OCI-LY3 (cell line): ENCODE measurements at regions not wholly inside any gene's neighbourhood (a gene's known extent, or its start where the extent isn't known, plus 50 kb on each side); places are given as distances from the start of the nearest gene placed in this dataset.

Experiments used
- H2AFZ ChIP-seq: fragments of 200-600, 300-600 bp; shearing (Covaris generic); 2 replicates; pipeline ENCODE4 v1.6.0; 2014; ENCODE audit warnings: antibody characterized with exemption, low read depth, low read length
- H3K27ac ChIP-seq: fragments of 200-600, 300-600 bp; sonication (generic); 2 replicates; pipeline ENCODE4 v1.5.1; 2014; ENCODE audit warnings: mild to moderate bottlenecking, low read length, moderate library complexity, mixed read lengths
- H3K27me3 ChIP-seq: fragments of 200-600, 300-600 bp; sonication (generic); 2 replicates; pipeline ENCODE4 v1.6.1; 2014; ENCODE audit warnings: low read depth, low read length, mixed read lengths
- H3K36me3 ChIP-seq: fragments of 200-600, 300-600 bp; sonication (generic); replicated peaks from 2 replicates; pipeline ENCODE3; 2014; ENCODE audit warnings: low read depth, low read length, mixed read lengths
- H3K4me1 ChIP-seq: fragments of 300-600, 200-600 bp; sonication (generic); 2 replicates; pipeline ENCODE4 v1.6.1; 2014; ENCODE audit warnings: low read length, mixed read lengths
- H3K4me2 ChIP-seq: fragments of 200-600, 300-600 bp; sonication (generic); 2 replicates; pipeline ENCODE4 v1.6.1; 2014; ENCODE audit warnings: low read length, mixed read lengths
- H3K4me3 ChIP-seq: fragments of 300-600, 200-600 bp; sonication (generic); 2 replicates; pipeline ENCODE4 v1.5.1; 2014; ENCODE audit warnings: antibody characterized with exemption, mild to moderate bottlenecking, low read length, moderate library complexity
- H3K79me2 ChIP-seq: fragments of 300-600, 200-600 bp; shearing (Covaris generic); 2 replicates; pipeline ENCODE4 v1.6.1; 2014; ENCODE audit warnings: mild to moderate bottlenecking, low read length, mixed read lengths
- H3K9ac ChIP-seq: fragments of 300-600, 200-600 bp; shearing (Covaris generic); 2 replicates; pipeline ENCODE4 v1.6.0; 2014; ENCODE audit warnings: mild to moderate bottlenecking, low read length, moderate library complexity
- H3K9me3 ChIP-seq: fragments of 200-600, 300-600 bp; shearing (Covaris generic); 2 replicates; pipeline ENCODE4 v1.6.1; 2014; ENCODE audit warnings: low read length, mixed read lengths; ENCODE audit not compliant: insufficient read depth
- H4K20me1 ChIP-seq: fragments of 200-600, 300-600 bp; sonication (generic); 2 replicates; pipeline ENCODE4 v1.6.1; 2016; ENCODE audit warnings: low read length, mixed read lengths; ENCODE audit not compliant: insufficient read depth
- CTCF ChIP-seq: fragments of 200-600, 300-600 bp; sonication (generic); IDR thresholded peaks from 2 replicates; pipeline ENCODE4 v1.5.1; 2014; ENCODE audit warnings: antibody characterized with exemption, low read length, low read depth
- EZH2phosphoT487 ChIP-seq: fragments of 200-600 bp; shearing (Covaris generic); IDR thresholded peaks from 2 replicates; pipeline ENCODE4 v1.6.1; 2018; ENCODE audit warnings: antibody characterized with exemption, mixed run types, low read depth

DNA sequence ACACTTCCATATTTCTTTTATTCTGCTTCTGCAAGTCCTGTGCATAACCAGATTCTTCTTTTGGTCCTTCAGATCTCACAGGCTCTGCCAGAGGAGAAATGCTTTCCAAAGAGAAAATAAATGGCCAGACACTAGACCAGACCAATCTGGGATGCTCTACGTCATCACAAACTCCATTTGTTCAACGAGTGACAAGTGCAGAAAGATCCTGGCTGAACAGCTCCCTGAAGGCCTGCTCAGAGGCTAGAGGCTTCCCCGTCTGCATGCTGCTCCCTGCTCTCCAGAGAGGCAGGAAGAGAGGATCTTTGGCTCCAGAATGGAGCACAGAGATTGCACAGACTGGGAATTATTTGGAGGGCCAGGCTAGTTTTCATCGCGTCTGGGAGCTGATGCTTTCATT lies 232.7 kb downstream of the MAF start:
- no peak for TF ChIP-seq EZH2phosphoT487
- TF ChIP-seq CTCF, result no peak
- H3K9ac ChIP-seq, result no peak overlapping the region
- H3K9me3 ChIP-seq, result no peaks in the 10 kb centered on the region
- no peak overlapping the region for H3K27ac ChIP-seq
- peaks cover 7% of the 10 kb centered on the region; the same call in 1 of the 2 replicates for H3K27me3 ChIP-seq
- no peaks in the 10 kb centered on the region for H3K4me1 ChIP-seq
- H3K36me3 ChIP-seq, result no peaks in the 10 kb centered on the region
- no peak overlapping the region for H2AFZ ChIP-seq
- no peaks in the 10 kb centered on the region for H4K20me1 ChIP-seq
- H3K4me3 ChIP-seq, result no peak overlapping the region
- H3K4me2 ChIP-seq, result no peak overlapping the region
- no peaks in the 10 kb centered on the region for H3K79me2 ChIP-seq

GRCh38 chr16:79366635-79367034 lies 233.9 kb downstream of the MAF start:
- H2AFZ ChIP-seq, result no peak overlapping the region
- no peak overlapping the region for H3K4me3 ChIP-seq
- H3K36me3 ChIP-seq, result no peaks in the 10 kb centered on the region
- no peak overlapping the region for H3K27ac ChIP-seq
- H3K79me2 ChIP-seq, result no peaks in the 10 kb centered on the region
- no peaks in the 10 kb centered on the region for H3K4me1 ChIP-seq
- H3K9me3 ChIP-seq, result no peaks in the 10 kb centered on the region
- no peak overlapping the region for H3K9ac ChIP-seq
- peaks cover 7% of the 10 kb centered on the region; the same call in 1 of the 2 replicates for H3K27me3 ChIP-seq
- H4K20me1 ChIP-seq, result no peaks in the 10 kb centered on the region
- H3K4me2 ChIP-seq, result no peak overlapping the region
- TF ChIP-seq EZH2phosphoT487 (no peak), CTCF (no peak)

- Histone ChIP-seq H3K9me3 (no peaks in the 10 kb centered on the region), H3K4me1 (no peaks in the 10 kb centered on the region), H3K4me2 (no peak overlapping the region), H3K9ac (no peak overlapping the region), H3K27me3 (peaks cover 7% of the 10 kb centered on the region; the same call in 1 of the 2 replicates), H3K27ac (no peak overlapping the region), H3K79me2 (no peaks in the 10 kb centered on the region), H4K20me1 (no peaks in the 10 kb centered on the region), H3K4me3 (no peak overlapping the region), H3K36me3 (no peaks in the 10 kb centered on the region), H2AFZ (no peak overlapping the region)
- TF ChIP-seq EZH2phosphoT487 (no peak), CTCF (no peak)
These were observed 234.8 kb downstream of the MAF start for GRCh38 chr16:79365702-79366101.

- Histone ChIP-seq H4K20me1 (no peaks in the 10 kb centered on the region), H3K9ac (no peak overlapping the region), H3K27me3 (peaks cover 7% of the 10 kb centered on the region; the same call in 1 of the 2 replicates), H2AFZ (no peak overlapping the region), H3K4me1 (no peaks in the 10 kb centered on the region), H3K4me2 (no peak overlapping the region), H3K27ac (no peak overlapping the region), H3K4me3 (no peak overlapping the region), H3K9me3 (no peaks in the 10 kb centered on the region), H3K79me2 (no peaks in the 10 kb centered on the region), H3K36me3 (no peaks in the 10 kb centered on the region)
- TF ChIP-seq EZH2phosphoT487, result no peak
- TF ChIP-seq CTCF, result no peak
These were observed 237.1 kb downstream of the MAF start for GRCh38 chr16:79363484-79363883.
